H1 (cell line): ENCODE measurements at regions not wholly inside any gene's neighbourhood (a gene's known extent, or its start where the extent isn't known, plus 50 kb on each side); places are given as distances from the start of the nearest gene placed in this dataset.

Experiments used
- ASH2L ChIP-seq: fragments of 200-600, 300-600 bp; sonication (generic); IDR thresholded peaks from one replicate; pipeline ENCODE4 v1.7.1; 2017; ENCODE audit warnings: low read length
- CHD1 ChIP-seq: IDR thresholded peaks from 2 replicates; pipeline ENCODE4 v1.6.1; 2012; ENCODE audit warnings: low read depth, low read length, improper control_type of control experiment
- CREB1 ChIP-seq: IDR thresholded peaks from 2 replicates; pipeline ENCODE4 v1.6.1; 2012; ENCODE audit warnings: inconsistent platforms
- CTCF ChIP-seq, 3 experiments: IDR thresholded peaks; 1 replicate in 2 of 3; 2 replicates in 1 of 3; pipeline versions ENCODE4 v1.5.1 to v1.6.1; 2011; ENCODE audit warnings: low read length in 3 of 3, mild to moderate bottlenecking in 3 of 3, inconsistent platforms in 2 of 3, low read depth in 1 of 3, moderate library complexity in 1 of 3; ENCODE audit not compliant: insufficient read depth in 1 of 3; ENCODE audit errors: control extremely low read depth in 1 of 3
- RNF2 ChIP-seq: fragments of 200-900, 300-1000 bp; sonication (generic); IDR thresholded peaks from 2 replicates; pipeline ENCODE4 v1.7.1; 2016; ENCODE audit warnings: borderline replicate concordance, low read depth, mild to moderate bottlenecking, antibody characterized with exemption, low read length; ENCODE audit not compliant: poor library complexity, severe bottlenecking; ENCODE audit errors: missing control alignments
- RXRA ChIP-seq: IDR thresholded peaks from 2 replicates; pipeline ENCODE4 v1.6.1; 2011; ENCODE audit warnings: low read depth, mild to moderate bottlenecking, low read length, moderate library complexity; ENCODE audit not compliant: insufficient read depth
- TCF12 ChIP-seq: IDR thresholded peaks from 2 replicates; pipeline ENCODE4 v1.6.1; 2011; ENCODE audit warnings: low read depth, mild to moderate bottlenecking, low read length
- TEAD4 ChIP-seq: IDR thresholded peaks from 2 replicates; pipeline ENCODE4 v1.6.1; 2012; ENCODE audit warnings: low read depth, low read length, inconsistent platforms, mixed read lengths

GRCh38 chr21:28799926-28800325 is 192.8 kb downstream of the LTN1 start:
- TF ChIP-seq RXRA: no peak
- no peak for TF ChIP-seq CTCF (IDR thresholded peaks at IDR 0.05; ENCODE audit: control extremely low read depth in 1 of 3, insufficient read depth in 1 of 3, low read depth in 1 of 3, low read length in 3 of 3)
- TF ChIP-seq ASH2L: no peak
- TF ChIP-seq TEAD4: no peak
- TF ChIP-seq TCF12: no peak
- TF ChIP-seq RNF2: no peak
- no peak for TF ChIP-seq CHD1
- no peak for TF ChIP-seq CREB1
